RWPE2 (cell line): ENCODE measurements at regions not wholly inside any gene's neighbourhood (a gene's known extent, or its start where the extent isn't known, plus 50 kb on each side); places are given as distances from the start of the nearest gene placed in this dataset.
A peak's percentile ranks its signal among the peaks of the same experiment; 100 is the strongest.
"Not testable (repeated sequence)": the region's sequence is repeated elsewhere in the genome, so short reads cannot be mapped to it uniquely, and the experiment has no call there.

Source experiments
- ATAC-seq: fragments of 200-7000 bp; cut with Tn5 transposase; 3 replicates; pipeline ENCODE4 v1.9.1; 2021; ENCODE audit warnings: low read depth
- DNase-seq: peaks from one replicate; pipeline ENCODE4 v3.0.0-alpha.2; 2020; ENCODE audit warnings: low spot score
- H3K27ac ChIP-seq: fragments of 450-650 bp; 2 replicates; pipeline ENCODE4 v1.5.1; 2017; ENCODE audit warnings: mild to moderate bottlenecking; ENCODE audit not compliant: poor library complexity, severe bottlenecking
- H3K27me3 ChIP-seq: fragments of 250-450 bp; sonication (Bioruptor Pico); 2 replicates; pipeline ENCODE4 v1.5.1; 2021; ENCODE audit warnings: mild to moderate bottlenecking, moderate library complexity; ENCODE audit not compliant: insufficient read depth, poor library complexity, severe bottlenecking
- H3K36me3 ChIP-seq: fragments of 250-450 bp; sonication (Bioruptor Pico); 2 replicates; pipeline ENCODE4 v1.5.1; 2020; ENCODE audit warnings: low read depth, mild to moderate bottlenecking, moderate library complexity
- H3K4me1 ChIP-seq: fragments of 250-450 bp; sonication (Bioruptor Pico); 2 replicates; pipeline ENCODE4 v1.5.1; 2021; ENCODE audit warnings: mild to moderate bottlenecking, moderate library complexity; ENCODE audit not compliant: insufficient read depth, poor library complexity, severe bottlenecking
- H3K4me3 ChIP-seq: fragments of 250-450 bp; sonication (Bioruptor Pico); 2 replicates; pipeline ENCODE4 v1.5.1; 2021; ENCODE audit warnings: mild to moderate bottlenecking, moderate library complexity; ENCODE audit not compliant: severe bottlenecking
- H3K9me3 ChIP-seq: fragments of 250-450 bp; sonication (Bioruptor Pico); 2 replicates; pipeline ENCODE4 v1.5.1; 2021; ENCODE audit warnings: mild to moderate bottlenecking, moderate library complexity; ENCODE audit not compliant: severe bottlenecking
- CTCF ChIP-seq: fragments of 450-650 bp; IDR thresholded peaks from one replicate; pipeline ENCODE4 v1.5.1; 2017; ENCODE audit warnings: mild to moderate bottlenecking, moderate library complexity; ENCODE audit not compliant: poor library complexity, severe bottlenecking

DNA sequence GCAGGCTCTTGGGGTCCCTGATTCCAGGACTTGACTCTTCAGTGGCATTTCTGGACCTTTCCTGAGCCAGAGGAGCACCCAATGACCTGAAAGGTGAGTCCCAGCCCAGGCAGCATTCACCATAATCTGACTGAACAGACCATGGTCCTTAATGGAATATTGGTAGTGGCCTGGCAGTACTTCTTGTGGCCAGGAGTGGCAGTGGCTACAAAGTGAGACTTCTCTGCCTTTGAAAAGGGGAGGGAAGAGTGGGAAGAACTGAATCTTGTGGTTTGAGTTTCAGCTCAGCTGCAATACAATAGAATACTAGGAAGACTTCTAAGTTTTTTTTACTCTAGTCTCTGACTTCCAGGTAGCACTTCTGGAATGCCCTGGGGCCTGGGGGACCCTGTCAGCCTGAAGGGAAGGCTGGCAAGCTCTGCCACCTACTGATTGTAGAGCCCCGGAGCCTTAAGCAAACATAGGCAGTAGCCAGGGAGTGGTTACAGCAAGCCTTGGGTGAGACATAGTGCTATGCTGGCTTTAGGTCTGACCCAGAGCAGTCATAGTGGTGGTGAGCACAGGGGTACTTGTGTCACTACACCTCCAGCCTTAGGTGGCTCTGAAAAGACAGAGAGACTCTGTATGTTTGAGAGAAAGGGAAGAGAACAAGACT lies 674.2 kb upstream of the MANEA start:
- no peak overlapping the region for H3K27ac ChIP-seq
- no peak for TF ChIP-seq CTCF
- H3K4me1 ChIP-seq = no peaks in the 10 kb centered on the region
- no peaks in the 10 kb centered on the region for H3K27me3 ChIP-seq
- ATAC-seq (no peak), DNase-seq (no peak)
- no peaks in the 10 kb centered on the region for H3K9me3 ChIP-seq
- H3K36me3 ChIP-seq = no peaks in the 10 kb centered on the region
- H3K4me3 ChIP-seq = no peak overlapping the region

GRCh38 chr6:94899191-94899590 lies 678.1 kb upstream of the MANEA start:
- DNase-seq (no peak), ATAC-seq (no peak)
- H3K4me3 ChIP-seq = no peak overlapping the region
- TF ChIP-seq CTCF = no peak
- H3K9me3 ChIP-seq = no peaks in the 10 kb centered on the region
- H3K36me3 ChIP-seq = no peaks in the 10 kb centered on the region
- no peak overlapping the region for H3K27ac ChIP-seq
- peaks cover 4% of the 10 kb centered on the region for H3K4me1 ChIP-seq
- no peaks in the 10 kb centered on the region for H3K27me3 ChIP-seq

- H3K4me1 ChIP-seq = peaks cover 11% of the 10 kb centered on the region
- no peaks in the 10 kb centered on the region for H3K9me3 ChIP-seq
- DNase-seq (no peak), ATAC-seq (peak; percentile 86)
- H3K27me3 ChIP-seq = no peaks in the 10 kb centered on the region
- H3K36me3 ChIP-seq = no peaks in the 10 kb centered on the region
- H3K4me3 ChIP-seq = no peak overlapping the region
- no peak for TF ChIP-seq CTCF
- no peak overlapping the region for H3K27ac ChIP-seq
These were observed 683.0 kb upstream of the MANEA start for GRCh38 chr6:94894300-94894699.

GRCh38 chr6:94893327-94893726 lies 684.0 kb upstream of the MANEA start:
- ATAC-seq = no peak

GRCh38 chr6:94873819-94874218 lies 703.5 kb upstream of the MANEA start:
- H3K9me3 ChIP-seq, H3K4me1 ChIP-seq, H3K27ac ChIP-seq, H3K36me3 ChIP-seq, H3K27me3 ChIP-seq, H3K4me3 ChIP-seq, DNase-seq, ATAC-seq: not testable (repeated sequence)

More at GRCh38 chr6:94893327-94893726, 684.0 kb upstream of the MANEA start:
- Histone ChIP-seq H3K27ac (no peak overlapping the region), H3K4me3 (no peak overlapping the region), H3K36me3 (no peaks in the 10 kb centered on the region), H3K4me1 (peaks cover 11% of the 10 kb centered on the region), H3K27me3 (no peaks in the 10 kb centered on the region), H3K9me3 (no peaks in the 10 kb centered on the region)
- TF ChIP-seq CTCF = no peak
- DNase-seq = no peak
